Fibroblast of skin of back (primary cell): ENCODE measurements at regions not wholly inside any gene's neighbourhood (a gene's known extent, or its start where the extent isn't known, plus 50 kb on each side); places are given as distances from the start of the nearest gene placed in this dataset.
"Not testable (repeated sequence)": the region's sequence is repeated elsewhere in the genome, so short reads cannot be mapped to it uniquely, and the experiment has no call there.

ENCODE experiments used
- DNase-seq: peaks from one replicate; pipeline ENCODE4 v3.0.0-alpha.2; 2013

DNA sequence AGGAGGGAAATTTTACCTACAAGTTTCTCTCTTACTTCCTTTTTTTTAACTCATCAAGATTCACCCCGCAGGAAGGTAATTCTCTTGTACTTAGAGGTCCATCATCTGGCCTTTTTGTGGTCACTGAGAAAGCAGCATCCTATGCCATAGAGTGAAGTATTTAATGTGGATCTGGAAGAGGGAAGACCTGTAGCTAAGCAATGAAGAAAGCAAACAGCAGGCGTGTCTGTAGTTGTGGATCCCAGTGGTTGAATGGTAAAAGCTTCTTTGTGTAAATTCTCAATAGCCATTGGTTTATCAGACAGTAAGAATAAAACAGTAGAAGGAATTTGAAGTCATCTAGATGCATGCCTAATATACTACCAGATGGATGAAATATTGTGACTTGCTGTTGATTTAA is 196.4 kb downstream of the ANKRD7 start:
- DNase-seq: no peak

DNA sequence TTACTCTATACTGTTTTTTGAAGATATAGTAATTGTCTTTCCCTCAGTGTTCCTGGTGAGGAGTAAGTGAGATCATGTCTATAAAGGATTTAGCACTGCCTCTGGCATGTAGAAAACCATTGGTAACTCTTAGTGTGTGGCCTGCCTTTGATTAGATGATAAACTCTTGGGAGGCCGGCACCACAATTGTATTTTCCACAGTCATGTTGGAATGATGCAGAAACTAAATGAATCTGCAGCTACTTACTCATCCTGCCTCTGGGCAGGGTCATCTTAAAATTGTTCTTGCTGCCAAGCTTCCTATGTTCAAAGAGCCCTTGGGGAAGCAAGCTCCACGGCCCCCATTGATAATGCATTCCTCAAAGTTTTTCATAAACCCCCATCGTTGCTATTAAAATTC is 204.6 kb downstream of the ANKRD7 start:
- DNase-seq: no peak

DNA sequence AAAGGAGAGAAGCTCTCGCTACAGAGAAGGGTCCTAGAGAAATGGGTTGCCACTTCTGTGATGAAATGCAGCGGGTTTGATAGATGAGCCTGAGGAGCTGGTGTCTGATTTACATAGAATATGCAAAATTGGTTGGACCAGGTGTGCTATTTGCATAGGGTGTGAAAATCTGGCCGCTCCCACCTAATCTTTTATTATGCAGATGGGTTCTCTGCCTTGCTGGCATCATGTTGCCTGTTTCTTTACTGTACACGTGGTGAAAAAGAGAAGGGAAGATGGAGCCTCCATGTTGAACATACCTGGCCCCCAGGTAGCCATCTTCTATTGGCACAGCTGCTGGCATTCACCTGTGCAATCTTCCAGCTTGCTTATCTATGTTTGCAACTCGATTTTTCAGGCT is 212.2 kb downstream of the ANKRD7 start:
- DNase-seq: no peak

DNA sequence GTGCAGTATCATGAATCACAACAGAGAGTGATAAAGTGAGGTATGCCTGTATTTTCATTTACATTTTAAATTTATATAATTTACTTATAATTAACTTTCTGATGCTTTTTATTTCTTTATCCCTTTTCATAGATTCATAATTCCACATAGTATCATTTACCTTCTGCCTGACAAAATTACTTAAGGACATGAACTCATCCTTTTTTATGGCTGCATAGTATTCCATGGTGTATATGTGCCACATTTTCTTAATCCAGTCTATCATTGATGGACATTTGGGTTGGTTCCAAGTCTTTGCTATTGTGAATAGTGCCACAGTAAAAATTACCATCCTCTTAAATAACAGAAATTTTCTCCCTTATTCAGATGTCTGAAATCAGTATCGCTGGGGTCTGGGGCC is 224.5 kb downstream of the ANKRD7 start:
- not testable (repeated sequence) for DNase-seq

DNA sequence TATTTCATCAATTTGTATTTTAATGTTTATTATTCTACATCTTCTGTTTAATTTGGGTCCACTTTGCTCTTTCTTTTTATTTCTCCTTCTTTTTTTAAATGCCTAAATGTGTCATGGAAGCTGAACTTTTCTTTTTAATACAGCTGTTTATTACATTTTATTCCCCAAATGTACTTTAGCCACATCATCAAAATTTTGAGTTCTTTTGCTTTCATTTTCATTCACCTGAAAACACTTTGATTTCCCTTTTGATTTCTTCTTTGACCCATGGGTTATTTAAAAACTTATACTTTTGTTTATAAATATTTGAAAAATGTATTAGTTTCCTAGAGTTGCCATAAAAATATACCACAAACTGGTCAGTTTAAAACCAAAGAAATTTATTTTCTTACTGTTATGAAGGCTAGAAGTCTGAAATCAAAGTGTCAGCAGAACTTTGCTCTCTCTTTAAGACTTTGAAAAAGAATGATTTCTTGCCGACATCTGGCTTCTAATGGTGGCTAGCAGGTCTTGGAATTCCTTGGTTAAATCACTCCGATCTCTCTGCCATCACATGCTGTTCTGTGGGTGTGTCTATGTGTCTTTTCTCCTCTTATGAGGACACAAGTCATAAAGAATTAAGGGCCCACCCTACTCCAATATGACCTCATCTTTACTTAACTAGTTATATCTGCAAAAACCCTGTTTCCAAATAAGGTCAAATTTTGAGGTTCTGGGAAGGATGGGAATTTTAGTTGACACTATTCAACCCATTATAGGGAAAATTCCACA is 225.5 kb downstream of the ANKRD7 start:
- no peak for DNase-seq

DNA sequence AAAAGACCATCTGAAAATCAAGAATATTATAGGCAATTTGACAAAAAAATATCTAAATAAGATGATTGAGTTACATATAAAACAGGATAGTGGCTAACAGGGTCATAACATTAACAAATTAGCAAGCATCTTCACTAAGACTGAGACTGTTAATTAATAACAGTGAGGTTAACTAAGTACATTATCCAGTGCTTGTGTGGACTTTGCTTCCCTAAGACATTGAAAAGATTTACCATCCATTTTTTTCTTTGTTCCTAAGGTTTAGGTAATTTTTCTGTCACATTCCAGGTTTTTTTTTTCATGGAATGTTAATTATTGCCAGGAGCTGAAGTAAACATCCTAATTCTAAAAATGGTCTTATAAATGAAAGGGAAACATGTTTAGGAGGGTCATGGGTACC is 227.6 kb downstream of the ANKRD7 start:
- DNase-seq: no peak

DNA sequence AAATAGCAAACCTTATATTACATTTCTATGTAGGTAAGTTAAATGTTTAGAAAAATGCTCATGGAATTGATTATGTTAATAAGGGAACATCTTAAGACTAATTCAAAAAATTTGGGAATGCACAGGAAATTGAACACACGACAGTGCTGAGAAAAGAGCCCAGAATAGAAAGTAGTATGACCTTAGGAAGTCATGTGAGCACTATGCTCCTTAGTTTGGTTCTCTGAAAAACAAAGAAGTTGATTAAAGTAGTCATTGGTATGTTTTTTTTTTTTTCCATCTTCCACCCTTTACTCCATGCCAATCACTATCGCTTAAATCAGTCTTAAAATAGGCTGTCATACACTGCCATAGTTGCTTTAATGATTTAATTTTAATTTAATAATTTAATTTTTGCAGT is 242.9 kb downstream of the ANKRD7 start:
- no peak for DNase-seq

DNA sequence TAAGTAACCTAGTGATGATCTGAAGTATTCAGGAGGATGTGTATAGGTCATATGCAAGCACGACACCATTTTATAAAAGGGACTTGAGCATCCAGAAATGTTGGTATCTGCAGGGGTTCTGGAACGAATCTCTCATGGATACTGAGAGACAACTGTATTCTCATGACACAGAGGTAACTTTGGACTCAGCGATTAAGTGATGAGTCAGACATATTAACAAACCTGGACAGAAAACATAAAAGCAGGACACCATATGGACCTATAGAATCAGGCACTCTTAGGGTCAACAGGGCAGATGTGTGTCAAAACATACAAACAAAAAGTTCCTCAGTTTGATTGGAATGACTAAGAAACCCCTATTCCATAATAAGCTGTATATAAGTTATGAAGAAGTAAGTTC is 248.1 kb downstream of the ANKRD7 start:
- DNase-seq: no peak

DNA sequence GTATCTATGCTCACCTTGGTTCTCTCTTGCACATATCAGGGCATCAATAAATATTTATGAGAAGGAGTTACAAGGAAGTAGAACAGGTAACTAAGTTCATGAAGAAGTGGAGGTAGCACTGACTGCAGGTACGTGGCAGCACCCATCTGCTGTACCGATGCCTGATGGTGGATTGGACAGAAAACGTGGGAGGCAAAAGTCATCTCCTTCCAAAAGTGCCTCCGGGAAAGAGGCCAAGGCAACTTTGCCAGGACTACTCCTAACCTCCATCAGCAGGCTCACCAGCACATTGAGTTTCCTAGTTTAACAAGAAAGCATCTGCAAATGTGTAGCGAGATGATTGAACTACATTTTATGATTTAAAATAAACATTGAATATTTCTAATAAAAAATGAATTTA is 248.8 kb downstream of the ANKRD7 start:
- no peak for DNase-seq

DNA sequence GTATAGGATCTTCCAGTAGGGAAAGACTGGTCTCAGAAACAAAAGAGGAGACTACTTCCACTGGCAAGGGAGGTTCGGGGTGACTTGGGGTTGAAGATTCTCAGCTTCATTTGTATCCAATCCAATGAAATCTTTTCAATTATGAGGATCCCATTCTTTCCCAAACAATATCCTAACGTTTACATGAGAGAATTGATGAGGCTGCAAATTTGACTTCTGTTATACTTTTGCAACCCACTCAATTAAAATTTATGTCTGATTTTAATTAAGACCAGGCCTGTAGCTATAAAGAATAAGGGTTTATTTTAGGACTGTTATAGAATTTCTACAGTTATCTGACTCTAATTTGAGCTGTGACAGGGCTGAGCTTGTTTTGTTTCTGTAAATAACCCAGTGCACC is 251.5 kb downstream of the ANKRD7 start:
- DNase-seq: no peak

DNA sequence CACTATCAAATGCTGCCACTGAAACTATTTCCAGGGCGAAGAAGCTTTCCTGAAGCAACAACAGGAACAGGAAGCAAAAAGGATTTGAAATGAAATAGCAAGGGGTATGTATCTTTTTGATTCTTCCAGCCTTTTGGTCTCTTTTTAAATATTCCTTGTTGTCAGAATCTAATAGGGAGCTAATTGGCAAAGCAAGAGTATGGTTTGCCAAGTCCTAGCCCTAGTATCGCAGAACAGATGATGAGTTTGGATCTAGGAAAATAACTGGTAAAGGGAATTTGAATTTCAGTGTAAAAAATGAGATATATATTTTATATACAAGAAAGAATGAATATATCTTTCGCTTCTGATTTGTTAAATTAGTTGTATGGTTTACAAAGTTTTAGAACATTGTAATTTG is 252.5 kb downstream of the ANKRD7 start:
- no peak for DNase-seq

DNA sequence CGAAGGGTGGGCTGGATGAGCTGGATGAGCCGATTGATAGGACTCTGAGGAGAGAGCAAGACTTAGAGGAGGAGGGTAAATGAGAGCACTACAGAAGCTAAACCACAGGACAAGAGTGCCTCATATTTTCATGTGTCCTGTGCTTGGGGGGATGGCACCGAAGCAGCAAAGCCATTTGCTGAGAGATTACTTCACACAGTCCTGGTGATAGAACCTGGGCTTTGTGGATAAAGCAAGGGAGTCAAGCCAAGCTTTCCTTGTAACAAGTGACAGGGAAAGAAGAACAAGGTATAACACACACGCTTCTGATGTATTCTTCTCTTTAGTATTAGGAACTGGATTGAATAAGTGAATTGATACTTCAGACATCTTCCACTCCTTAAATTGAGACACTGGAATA is 253.7 kb downstream of the ANKRD7 start:
- no peak for DNase-seq

DNA sequence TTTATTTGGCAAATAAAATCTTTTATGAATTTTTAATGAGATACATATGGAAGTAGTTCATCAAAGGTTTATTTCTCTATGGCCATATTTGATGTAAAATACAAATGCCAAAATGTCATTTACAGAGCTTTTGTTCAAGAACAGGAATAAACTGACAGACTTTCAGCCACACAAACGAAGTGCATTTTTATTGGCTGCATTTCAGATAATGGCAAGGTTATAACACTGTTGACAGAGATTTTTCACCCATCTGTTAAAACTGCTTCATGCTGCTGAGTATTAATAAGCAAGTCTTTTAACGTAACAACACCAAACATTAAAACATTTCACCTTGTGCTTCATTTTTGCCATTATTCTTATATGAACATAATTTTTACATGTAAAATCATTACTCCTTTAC is 254.4 kb downstream of the ANKRD7 start:
- DNase-seq: no peak

DNA sequence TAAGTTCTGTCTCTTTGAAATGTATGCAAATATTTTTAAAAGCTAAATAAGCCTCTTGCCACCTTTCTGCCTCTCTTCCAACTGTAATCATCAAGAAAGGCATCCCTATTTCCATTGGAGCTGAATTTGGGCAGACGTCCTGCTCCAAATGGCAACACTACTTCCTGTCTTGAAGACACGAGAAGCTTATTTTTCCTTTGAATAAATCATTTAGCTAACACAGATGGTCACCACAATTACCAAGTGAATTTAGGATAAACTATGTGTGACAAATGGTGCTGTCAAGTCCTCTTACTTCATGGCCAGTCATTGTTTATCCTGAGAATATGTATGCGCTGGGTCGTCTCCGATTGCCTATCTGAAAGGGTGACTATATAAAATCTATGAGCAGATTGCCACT is 268.0 kb downstream of the ANKRD7 start:
- no peak for DNase-seq

DNA sequence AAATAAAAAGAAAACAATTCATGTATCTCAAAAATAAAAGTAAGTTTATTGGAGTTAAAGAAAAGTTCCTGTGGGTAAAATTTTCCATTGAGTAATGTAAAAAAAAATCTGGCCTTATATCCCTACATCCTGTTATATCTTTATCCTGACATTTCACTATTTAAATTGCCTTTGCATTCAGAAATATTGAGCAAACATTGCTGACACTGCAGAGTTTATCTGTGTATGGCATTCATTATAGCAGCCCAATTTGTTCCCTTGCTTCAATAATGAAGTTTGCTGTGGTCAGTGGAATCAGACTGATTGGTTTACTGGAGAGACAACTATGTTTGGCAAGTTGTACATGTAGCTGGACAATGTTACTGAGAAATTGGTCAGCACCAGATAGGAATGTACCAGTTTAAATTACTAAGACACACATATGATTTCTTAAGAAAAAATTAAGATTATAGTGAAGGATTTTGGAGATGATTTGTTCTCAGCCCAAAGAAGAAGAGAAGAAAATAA is 271.7 kb downstream of the ANKRD7 start:
- DNase-seq: no peak

DNA sequence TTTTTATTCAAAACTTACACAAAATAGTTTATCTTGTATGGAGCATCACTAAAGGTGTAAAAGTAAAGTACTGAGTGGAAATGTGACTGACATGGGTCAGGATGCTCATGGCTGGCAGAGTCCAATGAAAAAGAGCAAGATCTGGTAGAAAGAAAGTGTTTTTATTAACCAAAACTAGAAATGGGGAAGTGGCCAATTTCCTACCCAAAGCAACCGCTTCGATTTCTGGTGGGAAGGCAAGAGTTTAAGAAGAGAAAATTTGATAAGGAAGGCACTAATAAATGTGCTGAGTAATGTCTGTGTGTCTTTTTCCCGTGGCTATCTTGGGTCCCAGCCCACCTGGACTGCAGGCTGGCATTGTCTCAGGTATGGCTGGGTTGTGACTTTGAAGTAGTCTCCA is 277.7 kb downstream of the ANKRD7 start:
- DNase-seq: no peak

DNA sequence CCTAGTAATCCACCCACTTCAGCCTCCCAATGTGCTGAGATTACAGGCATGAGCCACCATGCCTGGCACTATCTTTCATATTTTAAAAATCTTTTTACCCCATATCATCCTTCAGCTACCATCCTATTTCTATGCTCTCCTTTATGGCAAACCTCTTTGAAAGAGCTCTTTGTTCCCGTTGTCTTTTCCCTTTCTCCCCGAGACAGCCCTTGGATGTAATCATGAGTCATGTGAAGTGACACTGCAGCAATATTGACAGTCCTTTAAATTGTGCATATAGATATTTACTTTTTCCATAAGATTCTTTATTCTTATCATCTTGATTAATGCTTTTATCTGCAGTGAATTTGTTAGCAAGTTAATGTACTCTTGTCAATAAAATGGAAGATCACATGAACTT is 286.6 kb downstream of the ANKRD7 start:
- no peak for DNase-seq

DNA sequence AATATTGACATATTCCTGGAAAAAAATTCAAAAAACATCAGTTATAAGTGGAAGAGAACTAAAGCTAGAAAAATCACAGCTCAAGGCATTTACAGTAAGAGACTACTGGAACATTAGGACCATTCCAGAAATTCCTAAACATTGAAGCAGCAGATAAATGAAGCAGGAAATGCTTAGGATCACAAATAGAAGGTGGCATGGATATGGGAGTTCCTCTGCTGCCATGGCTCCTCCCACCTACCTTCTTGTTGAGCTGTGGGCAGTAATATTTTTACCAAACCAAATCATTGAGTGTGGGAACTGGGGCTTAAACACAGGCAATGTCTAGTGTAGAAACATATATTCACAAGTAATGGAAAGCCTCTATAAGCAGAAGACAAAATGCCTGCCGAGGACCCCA is 292.8 kb downstream of the ANKRD7 start:
- DNase-seq: peak; percentile 32

DNA sequence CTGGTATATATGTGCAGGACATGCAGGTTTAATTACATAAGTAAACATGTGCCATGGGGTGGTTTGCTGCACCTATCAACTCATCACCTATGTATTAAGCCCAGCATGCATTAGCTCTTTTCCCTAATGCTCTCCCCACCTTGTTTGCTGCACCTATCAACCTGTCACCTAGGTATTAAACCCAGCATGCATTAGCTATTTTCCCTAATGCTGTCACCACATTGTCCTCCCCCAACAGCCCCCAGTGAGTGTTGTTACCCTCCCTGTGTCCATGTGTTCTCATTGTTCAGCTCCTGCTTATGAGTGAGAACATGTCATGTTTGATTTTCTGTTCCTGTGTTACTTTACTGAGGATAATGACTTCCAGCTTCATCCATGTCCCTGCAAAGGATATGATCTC is 300.5 kb downstream of the ANKRD7 start:
- DNase-seq: no peak

DNA sequence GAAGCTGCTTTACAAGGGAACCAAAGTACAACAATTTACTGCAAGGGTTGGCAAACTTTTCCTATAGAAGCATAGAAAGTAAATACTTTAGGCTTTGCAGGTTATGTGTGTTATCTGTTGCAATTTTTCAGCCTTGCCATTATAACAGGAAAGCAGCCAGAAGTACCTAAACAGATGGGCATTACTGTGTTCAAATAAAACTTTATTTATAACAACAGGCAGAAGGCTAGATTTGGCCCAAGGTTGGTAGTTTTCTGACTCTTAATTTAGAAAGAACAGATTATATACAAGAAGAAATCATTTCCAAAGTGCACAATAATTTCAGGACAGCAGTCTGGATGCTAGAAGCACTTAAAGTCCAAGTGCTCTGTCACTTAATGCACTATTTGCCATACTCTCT is 307.1 kb downstream of the ANKRD7 start:
- DNase-seq: no peak

DNA sequence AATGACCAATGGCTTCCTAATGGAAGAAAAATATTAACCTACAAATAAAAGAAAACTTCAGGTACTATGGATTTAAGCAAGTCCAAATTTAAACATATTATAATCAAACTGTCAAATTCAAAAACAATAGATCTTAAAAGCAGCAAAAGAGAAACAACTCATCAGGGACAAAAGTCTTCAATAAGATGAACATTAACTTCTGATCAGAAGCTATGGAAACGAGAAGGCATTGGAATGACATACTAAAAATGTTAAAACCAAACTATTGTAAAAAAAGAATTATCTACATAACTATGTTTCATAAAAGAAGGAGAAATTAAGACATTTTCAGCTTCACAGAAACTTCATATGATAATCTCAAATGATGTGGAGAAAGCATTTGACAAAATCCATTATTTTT is 334.7 kb downstream of the ANKRD7 start:
- DNase-seq: no peak

DNA sequence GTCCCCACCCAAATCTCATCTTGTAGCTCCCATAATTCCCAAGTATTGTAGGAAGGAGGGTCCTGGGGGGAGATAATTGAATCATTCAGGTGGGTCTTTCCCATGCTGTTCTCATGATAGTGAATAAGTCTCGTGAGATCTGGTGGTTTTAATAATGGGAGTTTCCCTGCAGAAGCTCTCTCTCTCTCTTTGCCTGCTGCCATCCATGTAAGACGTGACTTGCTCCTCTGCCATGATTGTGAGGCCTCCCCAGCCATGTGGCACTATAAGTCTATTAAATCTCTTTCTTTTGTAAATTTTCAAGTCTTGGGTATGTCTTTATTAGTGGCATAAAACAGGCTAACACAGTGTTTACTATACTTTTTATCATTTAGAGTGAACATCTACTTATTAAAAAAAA is 338.8 kb downstream of the ANKRD7 start:
- DNase-seq: no peak

DNA sequence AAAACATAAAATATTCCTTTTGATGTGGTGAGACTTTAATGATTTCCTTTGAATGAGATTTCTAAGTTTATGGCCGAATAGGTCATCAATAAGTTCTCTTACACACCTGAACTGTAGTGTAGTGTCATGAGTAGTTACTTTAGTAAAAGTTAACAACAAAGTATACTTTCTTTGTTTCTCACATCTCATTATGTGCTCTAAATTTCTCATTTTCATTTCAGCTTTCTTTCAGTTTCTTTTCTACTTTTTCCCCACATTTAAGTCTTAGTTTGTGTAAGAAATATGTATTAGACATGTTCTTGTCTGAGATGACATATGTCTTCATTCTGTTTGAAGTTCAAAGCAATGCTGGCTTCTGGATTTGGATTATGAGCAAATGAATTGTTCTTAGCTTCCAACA is 348.1 kb downstream of the ANKRD7 start:
- DNase-seq: no peak

DNA sequence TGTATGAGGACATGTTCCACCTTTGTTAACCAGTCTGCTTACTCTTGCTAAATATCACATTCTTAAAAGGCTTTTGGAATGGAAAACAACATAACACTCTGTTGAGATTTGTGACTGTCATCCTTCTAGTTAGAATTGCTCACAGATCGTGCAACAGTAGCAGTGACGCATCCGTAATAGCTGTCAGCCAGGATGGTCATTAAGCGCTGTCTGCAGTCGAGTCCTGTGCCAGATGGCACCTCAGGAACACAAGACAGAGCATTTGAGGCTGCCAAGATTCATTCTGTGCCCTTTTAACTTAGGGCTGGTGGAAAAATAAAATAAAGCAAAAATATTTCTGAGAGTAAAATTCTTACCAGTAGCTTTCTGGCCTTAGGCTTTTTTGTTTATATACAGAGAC is 348.6 kb downstream of the ANKRD7 start:
- DNase-seq: peak; percentile 4

DNA sequence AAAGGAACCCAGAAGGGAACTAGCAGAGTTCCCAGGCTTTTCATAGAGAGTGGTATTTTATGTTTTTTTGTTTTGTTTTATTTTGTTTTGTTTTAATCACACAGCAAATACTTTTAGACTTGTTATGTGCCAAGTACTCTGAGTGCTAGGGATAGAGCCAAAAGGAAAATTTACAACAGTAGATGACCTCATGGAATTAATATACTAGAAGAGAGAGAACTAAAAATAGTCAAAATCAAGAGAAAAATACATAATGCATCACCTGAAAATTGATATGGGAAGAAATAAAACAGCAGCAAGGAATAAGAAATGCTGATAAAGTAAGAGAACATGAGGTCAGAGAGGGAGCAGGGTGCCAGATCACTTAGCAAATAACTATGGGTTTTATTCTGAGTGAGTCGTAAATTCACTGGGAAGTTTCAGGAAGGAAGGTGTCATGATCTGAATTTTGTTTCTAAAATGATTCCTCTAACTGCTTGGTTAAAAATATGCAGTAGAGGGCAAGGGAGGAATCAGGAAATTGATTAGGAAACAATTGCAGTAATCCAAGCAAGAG is 351.0 kb downstream of the ANKRD7 start:
- no peak for DNase-seq
